Neuronal stem cell (in vitro differentiated cells): ENCODE measurements at regions not wholly inside any gene's neighbourhood (a gene's known extent, or its start where the extent isn't known, plus 50 kb on each side); places are given as distances from the start of the nearest gene placed in this dataset.
"Not testable (repeated sequence)": the region's sequence is repeated elsewhere in the genome, so short reads cannot be mapped to it uniquely, and the experiment has no call there.

Experiments
- DNase-seq: peaks from one replicate; pipeline ENCODE4 v3.0.0-alpha.2; 2013; ENCODE audit warnings: low spot score
- H2AFZ ChIP-seq: one replicate; pipeline ENCODE4 v1.6.1; 2013; ENCODE audit warnings: mild to moderate bottlenecking, low read length, inconsistent platforms
- H2AK5ac ChIP-seq: 2 replicates; pipeline ENCODE4 v1.6.1; 2013; ENCODE audit warnings: low read depth, mild to moderate bottlenecking, inconsistent platforms, low read length, moderate library complexity, mixed read lengths
- H2BK120ac ChIP-seq: 2 replicates; pipeline ENCODE4 v1.6.1; 2013; ENCODE audit warnings: low read depth, mild to moderate bottlenecking, inconsistent platforms, low read length, moderate library complexity, mixed read lengths
- H2BK12ac ChIP-seq: one replicate; pipeline ENCODE4 v1.6.1; 2013; ENCODE audit warnings: low read length, inconsistent platforms
- H2BK15ac ChIP-seq: 2 replicates; pipeline ENCODE4 v1.6.1; 2013; ENCODE audit warnings: mild to moderate bottlenecking, low read length, inconsistent platforms, mixed read lengths
- H2BK5ac ChIP-seq: one replicate; pipeline ENCODE4 v1.6.1; 2013; ENCODE audit warnings: inconsistent platforms, mild to moderate bottlenecking, low read length, moderate library complexity
- H3K14ac ChIP-seq: one replicate; pipeline ENCODE4 v1.6.1; 2013; ENCODE audit warnings: low read length, inconsistent platforms
- H3K18ac ChIP-seq: 2 replicates; pipeline ENCODE4 v1.6.1; 2013; ENCODE audit warnings: low read length, inconsistent platforms
- H3K23ac ChIP-seq: 2 replicates; pipeline ENCODE4 v1.6.1; 2013; ENCODE audit warnings: low read depth, mild to moderate bottlenecking, mixed read lengths, low read length, inconsistent platforms; ENCODE audit not compliant: poor library complexity
- H3K27ac ChIP-seq: replicated peaks from 3 replicates; pipeline ENCODE4 v1.5.1; 2013; ENCODE audit warnings: low read length, inconsistent platforms
- H3K27me3 ChIP-seq, 3 experiments: 2 replicates each; pipeline ENCODE4 v1.6.1; 2013; ENCODE audit warnings: low read length in 3 of 3, mild to moderate bottlenecking in 2 of 3, inconsistent platforms in 1 of 3, low read depth in 1 of 3, mixed read lengths in 1 of 3, moderate library complexity in 1 of 3; ENCODE audit not compliant: control insufficient read depth in 3 of 3, insufficient read depth in 3 of 3
- H3K36me3 ChIP-seq, 2 donors: replicated peaks in 1 of 2; 2 replicates each; pipeline ENCODE4 v1.6.1; 2013; ENCODE audit warnings: low read length in 2 of 2; ENCODE audit not compliant: control insufficient read depth in 2 of 2, insufficient read depth in 2 of 2
- H3K4ac ChIP-seq: 2 replicates; pipeline ENCODE4 v1.6.1; 2013; ENCODE audit warnings: inconsistent platforms, mild to moderate bottlenecking, low read length, moderate library complexity
- H3K4me1 ChIP-seq, 2 donors: 1 replicate in 1 of 2; 2 replicates in 1 of 2; pipeline ENCODE4 v1.6.1; 2013; ENCODE audit warnings: low read length in 2 of 2, low read depth in 1 of 2; ENCODE audit not compliant: control insufficient read depth in 2 of 2, insufficient read depth in 1 of 2
- H3K4me2 ChIP-seq: one replicate; pipeline ENCODE4 v1.6.1; 2013; ENCODE audit warnings: mild to moderate bottlenecking, low read length, inconsistent platforms; ENCODE audit not compliant: insufficient read depth, poor library complexity, severe bottlenecking
- H3K4me3 ChIP-seq, 2 donors: 2 replicates each; pipeline ENCODE4 v1.5.1; 2013; ENCODE audit warnings: low read length in 2 of 2, mild to moderate bottlenecking in 2 of 2, inconsistent platforms in 1 of 2, moderate library complexity in 1 of 2
- H3K79me1 ChIP-seq: one replicate; pipeline ENCODE4 v1.6.1; 2013; ENCODE audit warnings: low read depth, mild to moderate bottlenecking, inconsistent platforms, low read length, moderate library complexity
- H3K9ac ChIP-seq: one replicate; pipeline ENCODE4 v1.6.1; 2013; ENCODE audit warnings: mild to moderate bottlenecking, low read depth, low read length, inconsistent platforms; ENCODE audit not compliant: poor library complexity
- H3K9me3 ChIP-seq, 2 donors: replicated peaks in 1 of 2; 2 replicates each; pipeline versions ENCODE3 to v1.6.1; 2013; ENCODE audit warnings: low read length in 2 of 2, mild to moderate bottlenecking in 2 of 2, inconsistent platforms in 1 of 2, low read depth in 1 of 2, mixed read lengths in 1 of 2, moderate library complexity in 1 of 2; ENCODE audit not compliant: control insufficient read depth in 2 of 2, insufficient read depth in 1 of 2
- H4K8ac ChIP-seq: one replicate; pipeline ENCODE4 v1.6.1; 2013; ENCODE audit warnings: low read depth, mild to moderate bottlenecking, inconsistent platforms, low read length, moderate library complexity
- H4K91ac ChIP-seq: one replicate; pipeline ENCODE4 v1.6.1; 2013; ENCODE audit warnings: low read length, low read depth, mild to moderate bottlenecking, inconsistent platforms; ENCODE audit not compliant: poor library complexity
- WGBS, 2 donors: extraction: QIAGEN DNeasy Blood & Tissue Kit; methylation state at CpG; one replicate each; pipeline ENCODE4 v1.1.7; 2013; ENCODE audit warnings: missing lambda C conversion rate in 2 of 2, mixed read lengths in 1 of 2; ENCODE audit not compliant: insufficient read length in 2 of 2, insufficient replicate concordance in 1 of 2; ENCODE audit errors: extremely low coverage in 2 of 2; 5-methylcytosine and 5-hydroxymethylcytosine counted together

- Histone ChIP-seq H2AK5ac (no peak overlapping the region), H3K36me3 (no peaks in the 10 kb centered on the region), H3K18ac (peak overlapping the region; percentile 1), H3K27ac (no peak overlapping the region), H3K4me1 (peaks cover 5 to 12% of the 10 kb centered on the region in 2 donors), H2BK120ac (no peak overlapping the region), H3K4me3 (no peak overlapping the region), H3K9me3 (peaks cover 0 to 7% of the 10 kb centered on the region in 2 donors), H3K4me2 (no peak overlapping the region), H4K91ac (no peak overlapping the region), H3K9ac (no peak overlapping the region), H3K4ac (no peak overlapping the region), H4K8ac (no peak overlapping the region), H3K27me3 (peaks cover 0 to 93% (median 0%) of the 10 kb centered on the region in 3 experiments), H3K14ac (no peak overlapping the region), H2BK12ac (no peak overlapping the region), H2BK15ac (no peak overlapping the region), H3K23ac (no peak overlapping the region), H3K79me1 (no peaks in the 10 kb centered on the region), H2BK5ac (no peak overlapping the region), H2AFZ (no peak overlapping the region)
- WGBS, 2 donors = no CpG with 5 or more reads among the region's 3 CpGs
- DNase-seq = no peak
These were observed 69.7 kb upstream of the CDON start for GRCh38 chr11:126132319-126132718.

GRCh38 chr11:126130781-126131180 lies 68.1 kb upstream of the CDON start:
- H2BK15ac ChIP-seq, H2AK5ac ChIP-seq, H3K36me3 ChIP-seq, H2BK12ac ChIP-seq, H3K4me3 ChIP-seq, H3K4me2 ChIP-seq, H3K14ac ChIP-seq, H4K91ac ChIP-seq, H3K4ac ChIP-seq, H3K9ac ChIP-seq, H2BK5ac ChIP-seq, H3K23ac ChIP-seq, H4K8ac ChIP-seq, DNase-seq, H2AFZ ChIP-seq, H3K9me3 ChIP-seq, H3K27ac ChIP-seq, H3K79me1 ChIP-seq, H3K18ac ChIP-seq, H2BK120ac ChIP-seq: not testable (repeated sequence)
- Histone ChIP-seq H3K27me3 (peaks cover 0 to 89% (median 0%) of the 10 kb centered on the region in 3 experiments), H3K4me1 (peaks cover 5 to 11% of the 10 kb centered on the region in 2 donors)
- no CpG with 5 or more reads among the region's 11 CpGs for WGBS, 2 donors

- Histone ChIP-seq H3K36me3 (no peaks in the 10 kb centered on the region), H3K79me1 (no peaks in the 10 kb centered on the region), H2AFZ (no peak overlapping the region), H3K23ac (no peak overlapping the region), H2BK12ac (no peak overlapping the region), H3K4me3 (no peak overlapping the region), H2BK120ac (no peak overlapping the region), H2BK5ac (no peak overlapping the region), H4K91ac (no peak overlapping the region), H3K18ac (peak overlapping the region; percentile 38), H2BK15ac (no peak overlapping the region), H3K4me2 (no peak overlapping the region), H3K27me3 (peaks cover 0 to 88% (median 0%) of the 10 kb centered on the region in 3 experiments), H3K4ac (no peak overlapping the region), H4K8ac (no peak overlapping the region), H3K4me1 (peaks cover 5 to 11% of the 10 kb centered on the region in 2 donors), H3K9ac (no peak overlapping the region), H3K14ac (no peak overlapping the region), H2AK5ac (no peak overlapping the region), H3K9me3 (peaks cover 0 to 7% of the 10 kb centered on the region in 2 donors), H3K27ac (no peak overlapping the region)
- WGBS, 2 donors = no CpG with 5 or more reads among the region's 13 CpGs
- no peak for DNase-seq
These were observed 67.3 kb upstream of the CDON start for GRCh38 chr11:126129727-126130671.

- Histone ChIP-seq H4K91ac (no peak overlapping the region), H3K4me2 (no peak overlapping the region), H3K27me3 (peaks cover 0 to 88% (median 0%) of the 10 kb centered on the region in 3 experiments), H3K18ac (peak overlapping the region; percentile 6), H3K4me1 (peaks cover 4 to 5% of the 10 kb centered on the region in 2 donors), H3K27ac (no peak overlapping the region), H3K79me1 (no peaks in the 10 kb centered on the region), H2BK5ac (no peak overlapping the region), H2BK120ac (no peak overlapping the region), H2BK12ac (no peak overlapping the region), H2AK5ac (no peak overlapping the region), H3K23ac (no peak overlapping the region), H3K4ac (no peak overlapping the region), H3K9ac (no peak overlapping the region), H3K36me3 (no peaks in the 10 kb centered on the region), H2BK15ac (no peak overlapping the region), H4K8ac (no peak overlapping the region), H3K14ac (no peak overlapping the region), H3K9me3 (peaks cover 0 to 7% of the 10 kb centered on the region in 2 donors), H2AFZ (no peak overlapping the region), H3K4me3 (no peak overlapping the region)
- no CpG with 5 or more reads among the region's 6 CpGs for WGBS, 2 donors
- DNase-seq = no peak
These were observed 65.2 kb upstream of the CDON start for GRCh38 chr11:126127898-126128297.
